A549 (cell line): ENCODE measurements at regions not wholly inside any gene's neighbourhood (a gene's known extent, or its start where the extent isn't known, plus 50 kb on each side); places are given as distances from the start of the nearest gene placed in this dataset.

Source experiments
- ATAC-seq, 2 experiments: fragments of 200-7000 bp in 1 of 2; fragments of >200 bp in 1 of 2; cut with Nextera tagmentation in 1 of 2; cut with Tn5 transposase in 1 of 2; 3 replicates each; pipeline versions ENCODE4 v1.8.0 to v1.9.1; 2018 to 2020; ENCODE audit warnings: mild to moderate bottlenecking in 1 of 2, moderate library complexity in 1 of 2
- CTCF ChIA-PET: fragments of 300-600 bp; sonication (Branson Sonifier 250); formaldehyde crosslinking; extraction: SDS; loops from one replicate; lab custom pipeline; 2021; ENCODE audit warnings: antibody characterized with exemption, inconsistent platforms; lab: Yijun Ruan, JAX
- POLR2A ChIA-PET: fragments of 350-600 bp; formaldehyde crosslinking; extraction: SDS; loops from one replicate; lab custom pipeline; 2021; ENCODE audit warnings: antibody characterized with exemption, inconsistent platforms; lab: Yijun Ruan, JAX
- DNase-seq, 2 experiments: peaks; one replicate each; pipeline versions ENCODE4 v3.0.0 to v3.0.0-alpha.2; 2011 to 2016; ENCODE audit warnings: low read depth in 1 of 2, low spot score in 1 of 2
- FAIRE-seq: peaks from 2 replicates; lab custom pipeline; 2011; peaks lifted over from hg19 to GRCh38; lab: Jason Lieb, UNC
- H3K27ac ChIP-seq, 2 experiments: fragments of >200 bp; sonication (Bioruptor Twin); formaldehyde crosslinking; 3 replicates each; pipeline ENCODE4 v1.5.1; 2016 to 2017
- H3K4me1 ChIP-seq: fragments of >200 bp; sonication (Bioruptor Twin); formaldehyde crosslinking; 3 replicates; pipeline ENCODE4 v1.6.1; 2016
- H3K4me2 ChIP-seq: fragments of >200 bp; sonication (Bioruptor Twin); formaldehyde crosslinking; 3 replicates; pipeline ENCODE4 v1.6.1; 2016
- H3K4me3 ChIP-seq: fragments of >200 bp; sonication (Bioruptor Twin); formaldehyde crosslinking; 3 replicates; pipeline ENCODE4 v1.5.1; 2016
- H3K9me3 ChIP-seq: fragments of >200 bp; sonication (Bioruptor Twin); formaldehyde crosslinking; 3 replicates; pipeline ENCODE4 v1.6.1; 2016
- ATOH8 ChIP-seq: fragments of 250-450 bp; sonication (Bioruptor Pico); IDR thresholded peaks from 2 replicates; pipeline ENCODE4 v1.5.0; 2020; ENCODE audit warnings: low read depth, mild to moderate bottlenecking, moderate library complexity
- BHLHE40 ChIP-seq: IDR thresholded peaks from 2 replicates; pipeline ENCODE4 v1.6.1; 2012; ENCODE audit warnings: low read depth, low read length, inconsistent platforms
- CHD4 ChIP-seq: fragments of 200-600 bp; sonication (generic); IDR thresholded peaks from 2 replicates; pipeline ENCODE4 v1.6.1; 2016; ENCODE audit warnings: antibody characterized with exemption, mild to moderate bottlenecking, borderline replicate concordance
- EHF ChIP-seq: fragments of 250-450 bp; sonication (Bioruptor Pico); IDR thresholded peaks from 2 replicates; pipeline ENCODE4 v1.5.0; 2020; ENCODE audit warnings: mild to moderate bottlenecking
- ESRRA ChIP-seq: fragments of 150-350 bp; IDR thresholded peaks from 2 replicates; pipeline ENCODE4 v1.6.1; 2014; ENCODE audit warnings: mild to moderate bottlenecking, low read length, borderline replicate concordance
- HMGXB4 ChIP-seq: fragments of 250-450 bp; sonication (Bioruptor Pico); IDR thresholded peaks from 2 replicates; pipeline ENCODE4 v1.5.0; 2021; ENCODE audit warnings: mild to moderate bottlenecking, moderate library complexity, borderline replicate concordance
- HOXA7 ChIP-seq: fragments of 250-450 bp; sonication (Bioruptor Pico); IDR thresholded peaks from 2 replicates; pipeline ENCODE4 v1.5.0; 2020; ENCODE audit warnings: mild to moderate bottlenecking, moderate library complexity
- HOXB13 ChIP-seq: fragments of 250-450 bp; sonication (Bioruptor Pico); IDR thresholded peaks from 2 replicates; pipeline ENCODE4 v1.5.0; 2020; ENCODE audit warnings: low read depth, mild to moderate bottlenecking, moderate library complexity
- JUN ChIP-seq, 2 experiments: fragments of >200 bp; sonication (Bioruptor Twin); formaldehyde crosslinking; IDR thresholded peaks; 2 replicates in 1 of 2; 3 replicates in 1 of 2; pipeline ENCODE4 v1.6.1; 2016 to 2017
- JUNB ChIP-seq: fragments of >200 bp; sonication (Bioruptor Twin); formaldehyde crosslinking; IDR thresholded peaks from 2 replicates; pipeline ENCODE4 v1.6.1; 2016
- MAZ ChIP-seq: fragments of 150-350 bp; IDR thresholded peaks from 2 replicates; pipeline ENCODE4 v1.6.1; 2014; ENCODE audit warnings: antibody characterized with exemption, low read depth, low read length, borderline replicate concordance
- NPAS2 ChIP-seq: fragments of 250-450 bp; sonication (Bioruptor Pico); IDR thresholded peaks from 2 replicates; pipeline ENCODE4 v1.8.0; 2022; ENCODE audit warnings: mild to moderate bottlenecking, moderate library complexity, borderline replicate concordance
- PBX3 ChIP-seq: IDR thresholded peaks from 2 replicates; pipeline ENCODE4 v1.6.1; 2012
- PHF8 ChIP-seq: fragments of 200-600 bp; sonication (generic); IDR thresholded peaks from 2 replicates; pipeline ENCODE4 v1.6.1; 2016; ENCODE audit warnings: low read depth, mild to moderate bottlenecking, antibody characterized with exemption, moderate library complexity, borderline replicate concordance
- POLR2AphosphoS2 ChIP-seq: conservative IDR thresholded peaks from 2 replicates; pipeline ENCODE4 v1.6.1; 2012; ENCODE audit warnings: low read length, improper control_type of control experiment, inconsistent platforms
- RAD21 ChIP-seq, 2 experiments: fragments of >200 bp in 1 of 2; sonication (Bioruptor Twin) in 1 of 2; formaldehyde crosslinking in 1 of 2; IDR thresholded peaks in 1 of 2; conservative IDR thresholded peaks in 1 of 2; 2 replicates in 1 of 2; 3 replicates in 1 of 2; pipeline ENCODE4 v1.6.1; 2012 to 2018; ENCODE audit warnings: inconsistent platforms in 1 of 2
- RCOR1 ChIP-seq: fragments of 150-350 bp; IDR thresholded peaks from 2 replicates; pipeline ENCODE4 v1.6.1; 2014; ENCODE audit warnings: antibody characterized with exemption, low read length, low read depth
- SMC3 ChIP-seq: fragments of >200 bp; sonication (Bioruptor Twin); formaldehyde crosslinking; IDR thresholded peaks from 3 replicates; pipeline ENCODE4 v1.6.1; 2018; ENCODE audit warnings: inconsistent platforms
- SREBF2 ChIP-seq: fragments of 450-650 bp; IDR thresholded peaks from 2 replicates; pipeline ENCODE4 v1.6.1; 2014; ENCODE audit warnings: mild to moderate bottlenecking, moderate library complexity
- WGBS: methylation state at CpG from one replicate; pipeline ENCODE4 v1.1.6; 2017; ENCODE audit errors: missing lambda C conversion rate; 5-methylcytosine and 5-hydroxymethylcytosine counted together

GRCh38 chr18:27242392-27243047 lies 57.4 kb upstream of the CHST9 start (continued):
- TF ChIP-seq PBX3: no peak

GRCh38 chr18:27240383-27240782 lies 55.3 kb upstream of the CHST9 start:
- H3K4me3 ChIP-seq: no peak overlapping the region
- POLR2A ChIA-PET: no interaction called here
- no peak overlapping the region for H3K4me2 ChIP-seq
- TF ChIP-seq JUN (IDR thresholded peaks at IDR 0.05) (no peak), SMC3 (no peak), HOXA7 (CRISPR knock-in tag) (no peak), POLR2AphosphoS2 (no peak), HOXB13 (CRISPR knock-in tag) (no peak), EHF (CRISPR knock-in tag) (no peak), ATOH8 (CRISPR knock-in tag) (no peak), RCOR1 (no peak), ESRRA (no peak), SREBF2 (no peak), CHD4 (no peak), HMGXB4 (CRISPR knock-in tag) (no peak), JUNB (no peak)
- FAIRE-seq (no peak), ATAC-seq (no peak), DNase-seq (no peak)
- no peak overlapping the region for H3K27ac ChIP-seq
- CTCF ChIA-PET: no interaction called here
- H3K4me1 ChIP-seq: no peaks in the 10 kb centered on the region
- 31% methylated on average over 3 of the region's 3 CpGs for WGBS
- no peaks in the 10 kb centered on the region for H3K9me3 ChIP-seq

- H3K9me3 ChIP-seq: no peaks in the 10 kb centered on the region
- FAIRE-seq (no peak), ATAC-seq (no peak), DNase-seq (no peak)
- no peak for TF ChIP-seq BHLHE40
- no peak for TF ChIP-seq JUN (IDR thresholded peaks at IDR 0.05)
- TF ChIP-seq MAZ: no peak
- TF ChIP-seq NPAS2: no peak
- TF ChIP-seq PHF8: no peak
- TF ChIP-seq SMC3: no peak
- TF ChIP-seq RCOR1: no peak
- TF ChIP-seq RAD21 (conservative IDR thresholded peaks at IDR 0.05 in 1 of 2, IDR thresholded peaks at IDR 0.05 in 1 of 2): no peak
- ChIA-PET POLR2A (no interaction called here), CTCF (no interaction called here)
- under 1% methylated on average over 4 of the region's 4 CpGs for WGBS
- H3K4me3 ChIP-seq: no peak overlapping the region
- H3K4me1 ChIP-seq: no peaks in the 10 kb centered on the region
- H3K27ac ChIP-seq: no peak overlapping the region
- no peak overlapping the region for H3K4me2 ChIP-seq
Measured at GRCh38 chr18:27239669-27240068, 54.6 kb upstream of the CHST9 start.
